H1 (cell line): ENCODE measurements at regions not wholly inside any gene's neighbourhood (a gene's known extent, or its start where the extent isn't known, plus 50 kb on each side); places are given as distances from the start of the nearest gene placed in this dataset.

Experiments
- TF ChIP-seq, protein P1 (sequence below): IDR thresholded peaks from 2 replicates; pipeline ENCODE4 v1.6.1; 2011; ENCODE audit warnings: low read depth, mild to moderate bottlenecking, low read length; ENCODE audit not compliant: insufficient read depth

DNA sequence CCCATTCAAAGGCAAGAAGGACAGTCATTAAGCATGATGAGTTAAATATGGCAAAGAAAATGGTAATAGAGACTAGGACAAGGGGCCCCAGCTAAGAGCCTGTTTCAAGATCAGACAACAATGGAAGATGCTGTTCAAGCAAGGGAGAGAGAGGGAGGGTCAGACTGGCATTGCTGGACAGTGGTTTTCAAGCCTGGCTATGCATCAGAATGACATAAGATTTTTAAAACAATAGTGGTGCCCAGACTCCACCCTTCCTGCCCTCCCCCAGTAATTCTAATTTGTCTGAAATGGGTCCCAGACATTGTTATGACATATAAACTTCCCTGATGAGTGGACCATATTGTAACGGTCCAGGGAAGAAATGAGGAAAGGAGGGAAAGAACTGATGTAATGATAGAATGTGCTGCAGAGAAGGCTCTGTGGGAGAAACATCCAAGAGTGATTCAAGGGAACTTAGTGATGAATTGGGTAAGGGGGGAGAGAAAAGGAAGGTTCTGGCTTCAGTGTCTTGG is 112.9 kb upstream of the TRIB2 start (continued):
- TF ChIP-seq, protein P1, sequence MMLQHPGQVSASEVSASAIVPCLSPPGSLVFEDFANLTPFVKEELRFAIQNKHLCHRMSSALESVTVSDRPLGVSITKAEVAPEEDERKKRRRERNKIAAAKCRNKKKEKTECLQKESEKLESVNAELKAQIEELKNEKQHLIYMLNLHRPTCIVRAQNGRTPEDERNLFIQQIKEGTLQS: no peak
- TF ChIP-seq, all 59 proteins: peak for 0
